Trophoblast cell (in vitro differentiated cells and primary cell): ENCODE measurements at regions not wholly inside any gene's neighbourhood (a gene's known extent, or its start where the extent isn't known, plus 50 kb on each side); places are given as distances from the start of the nearest gene placed in this dataset.

Experiments
- DNase-seq, 2 donors: peaks; one replicate each; pipeline ENCODE4 v3.0.0-alpha.2; 2016
- H2AFZ ChIP-seq: 2 replicates; pipeline ENCODE4 v1.6.1; 2013; ENCODE audit warnings: low read length, moderate library complexity, mild to moderate bottlenecking; ENCODE audit not compliant: insufficient read depth, poor library complexity
- H2AK5ac ChIP-seq: 2 replicates; pipeline ENCODE4 v1.6.1; 2013; ENCODE audit warnings: mild to moderate bottlenecking, low read length
- H2BK120ac ChIP-seq: 2 replicates; pipeline ENCODE4 v1.6.1; 2013; ENCODE audit warnings: low read length, mild to moderate bottlenecking, moderate library complexity; ENCODE audit not compliant: insufficient read depth, poor library complexity
- H2BK12ac ChIP-seq: 2 replicates; pipeline ENCODE4 v1.6.1; 2013; ENCODE audit warnings: mild to moderate bottlenecking, low read length, moderate library complexity
- H2BK5ac ChIP-seq: 2 replicates; pipeline ENCODE4 v1.6.1; 2013; ENCODE audit warnings: low read length, low read depth, moderate library complexity, mild to moderate bottlenecking; ENCODE audit not compliant: poor library complexity
- H3K14ac ChIP-seq: 2 replicates; pipeline ENCODE4 v1.6.1; 2013; ENCODE audit warnings: mild to moderate bottlenecking, low read length
- H3K18ac ChIP-seq: 2 replicates; pipeline ENCODE4 v1.6.1; 2013; ENCODE audit warnings: mild to moderate bottlenecking, low read length
- H3K23ac ChIP-seq: 2 replicates; pipeline ENCODE4 v1.6.1; 2013; ENCODE audit warnings: low read length
- H3K27ac ChIP-seq: 2 replicates; pipeline ENCODE4 v1.5.1; 2013; ENCODE audit warnings: low read depth, mild to moderate bottlenecking, inconsistent platforms, low read length, moderate library complexity
- H3K27me3 ChIP-seq: 2 replicates; pipeline ENCODE4 v1.6.1; 2013; ENCODE audit warnings: inconsistent platforms, mild to moderate bottlenecking, low read length, moderate library complexity; ENCODE audit not compliant: insufficient read depth
- H3K36me3 ChIP-seq, 2 experiments: 1 replicate in 1 of 2; 2 replicates in 1 of 2; pipeline ENCODE4 v1.6.1; 2013; ENCODE audit warnings: low read length in 2 of 2, mild to moderate bottlenecking in 2 of 2, moderate library complexity in 1 of 2; ENCODE audit not compliant: insufficient read depth in 2 of 2, control insufficient read depth in 1 of 2
- H3K4ac ChIP-seq: 2 replicates; pipeline ENCODE4 v1.6.1; 2013; ENCODE audit warnings: low read depth, mild to moderate bottlenecking, low read length, moderate library complexity
- H3K4me1 ChIP-seq, 2 experiments: 1 replicate in 1 of 2; 2 replicates in 1 of 2; pipeline ENCODE4 v1.6.1; 2013; ENCODE audit warnings: low read length in 2 of 2, mild to moderate bottlenecking in 2 of 2, moderate library complexity in 1 of 2; ENCODE audit not compliant: insufficient read depth in 2 of 2, control insufficient read depth in 1 of 2
- H3K4me2 ChIP-seq: 2 replicates; pipeline ENCODE4 v1.6.1; 2013; ENCODE audit warnings: inconsistent platforms, mild to moderate bottlenecking, low read length, moderate library complexity
- H3K4me3 ChIP-seq: 2 replicates; pipeline ENCODE4 v1.5.1; 2013; ENCODE audit warnings: mild to moderate bottlenecking, low read depth, low read length, inconsistent platforms
- H3K79me1 ChIP-seq: one replicate; pipeline ENCODE4 v1.6.1; 2013; ENCODE audit warnings: low read length
- H3K79me2 ChIP-seq: 2 replicates; pipeline ENCODE4 v1.6.1; 2013; ENCODE audit warnings: low read length, mild to moderate bottlenecking; ENCODE audit not compliant: control insufficient read depth, insufficient read depth, poor library complexity
- H3K9ac ChIP-seq: 2 replicates; pipeline ENCODE4 v1.6.1; 2013; ENCODE audit warnings: mild to moderate bottlenecking, low read length
- H3K9me3 ChIP-seq: 2 replicates; pipeline ENCODE4 v1.6.1; 2013; ENCODE audit warnings: low read depth, mild to moderate bottlenecking, control low read depth, inconsistent platforms, low read length; ENCODE audit not compliant: insufficient read depth
- H4K12ac ChIP-seq: 2 replicates; pipeline ENCODE4 v1.6.1; 2013; ENCODE audit warnings: low read depth, mild to moderate bottlenecking, low read length, moderate library complexity
- H4K8ac ChIP-seq: 2 replicates; pipeline ENCODE4 v1.6.1; 2013; ENCODE audit warnings: low read depth, mild to moderate bottlenecking, low read length, moderate library complexity
- H4K91ac ChIP-seq: one replicate; pipeline ENCODE4 v1.6.1; 2013; ENCODE audit warnings: low read depth, mild to moderate bottlenecking, low read length, moderate library complexity
- WGBS: extraction: QIAGEN DNeasy Blood & Tissue Kit; methylation state at CpG from one replicate; pipeline ENCODE4 v1.1.7; 2013; ENCODE audit warnings: missing lambda C conversion rate; ENCODE audit not compliant: insufficient read length, insufficient coverage; ENCODE audit errors: extremely low coverage; 5-methylcytosine and 5-hydroxymethylcytosine counted together

- no CpG with 5 or more reads among the region's 2 CpGs for WGBS
- Histone ChIP-seq H4K12ac (no peak overlapping the region), H3K79me2 (no peaks in the 10 kb centered on the region)
These were observed 491.0 kb downstream of the NAV3 start for GRCh38 chr12:78321696-78322095.

GRCh38 chr12:78323226-78323625 lies 492.5 kb downstream of the NAV3 start:
- Histone ChIP-seq H3K36me3 (no peaks in the 10 kb centered on the region), H2BK120ac (no peak overlapping the region), H3K14ac (no peak overlapping the region), H3K23ac (no peak overlapping the region), H4K91ac (no peak overlapping the region), H3K79me1 (no peaks in the 10 kb centered on the region), H3K4me2 (no peak overlapping the region), H3K9me3 (no peaks in the 10 kb centered on the region), H3K4me1 (no peaks in the 10 kb centered on the region), H2AK5ac (no peak overlapping the region), H2BK12ac (no peak overlapping the region), H2BK5ac (no peak overlapping the region), H3K27ac (no peak overlapping the region), H3K4ac (no peak overlapping the region), H4K12ac (no peak overlapping the region), H3K27me3 (no peaks in the 10 kb centered on the region), H3K18ac (no peak overlapping the region), H4K8ac (no peak overlapping the region), H2AFZ (no peak overlapping the region), H3K79me2 (no peaks in the 10 kb centered on the region), H3K4me3 (no peak overlapping the region), H3K9ac (no peak overlapping the region)
- DNase-seq, result no peak

More at GRCh38 chr12:78321696-78322095, 491.0 kb downstream of the NAV3 start:
- Histone ChIP-seq H2BK120ac (no peak overlapping the region), H3K14ac (no peak overlapping the region), H3K4me3 (no peak overlapping the region), H3K9me3 (no peaks in the 10 kb centered on the region), H3K4ac (no peak overlapping the region), H3K79me1 (no peaks in the 10 kb centered on the region), H4K91ac (no peak overlapping the region), H2BK5ac (no peak overlapping the region), H3K18ac (no peak overlapping the region), H2AK5ac (no peak overlapping the region), H3K36me3 (no peaks in the 10 kb centered on the region), H3K4me1 (no peaks in the 10 kb centered on the region), H2BK12ac (no peak overlapping the region), H3K9ac (no peak overlapping the region), H3K23ac (no peak overlapping the region), H3K4me2 (no peak overlapping the region), H3K27me3 (no peaks in the 10 kb centered on the region), H3K27ac (no peak overlapping the region), H2AFZ (no peak overlapping the region), H4K8ac (no peak overlapping the region)
- DNase-seq, result no peak

GRCh38 chr12:78324234-78324633 lies 493.5 kb downstream of the NAV3 start:
- Histone ChIP-seq H3K14ac (no peak overlapping the region), H3K27me3 (no peaks in the 10 kb centered on the region), H2AK5ac (no peak overlapping the region), H3K4me1 (no peaks in the 10 kb centered on the region), H3K79me1 (no peaks in the 10 kb centered on the region), H4K12ac (no peak overlapping the region), H3K4ac (no peak overlapping the region), H3K9me3 (no peaks in the 10 kb centered on the region), H2BK12ac (no peak overlapping the region), H3K36me3 (no peaks in the 10 kb centered on the region), H3K23ac (no peak overlapping the region), H3K4me3 (no peak overlapping the region), H2AFZ (no peak overlapping the region), H4K8ac (no peak overlapping the region), H3K79me2 (no peaks in the 10 kb centered on the region), H3K9ac (no peak overlapping the region), H3K18ac (no peak overlapping the region), H3K27ac (no peak overlapping the region), H3K4me2 (no peak overlapping the region), H2BK120ac (no peak overlapping the region), H2BK5ac (no peak overlapping the region), H4K91ac (no peak overlapping the region)
- no CpG with 5 or more reads among the region's 2 CpGs for WGBS
- no peak for DNase-seq

- Histone ChIP-seq H3K27ac (no peak overlapping the region), H2BK120ac (no peak overlapping the region), H3K14ac (no peak overlapping the region), H2BK12ac (no peak overlapping the region), H3K9ac (no peak overlapping the region), H3K27me3 (no peaks in the 10 kb centered on the region), H4K8ac (no peak overlapping the region), H2BK5ac (no peak overlapping the region), H3K23ac (no peak overlapping the region), H2AK5ac (no peak overlapping the region), H3K36me3 (no peaks in the 10 kb centered on the region), H4K12ac (no peak overlapping the region), H3K4me2 (no peak overlapping the region), H3K79me1 (no peaks in the 10 kb centered on the region), H3K9me3 (no peaks in the 10 kb centered on the region), H3K4ac (no peak overlapping the region), H3K18ac (no peak overlapping the region), H4K91ac (no peak overlapping the region), H2AFZ (no peak overlapping the region), H3K4me3 (no peak overlapping the region), H3K79me2 (no peaks in the 10 kb centered on the region), H3K4me1 (no peaks in the 10 kb centered on the region)
- WGBS, result no CpG with 5 or more reads among the region's 4 CpGs
- no peak for DNase-seq
These were observed 497.8 kb downstream of the NAV3 start for GRCh38 chr12:78328524-78328923.
